ENCODE measurements at regions not wholly inside any gene's neighbourhood (a gene's known extent, or its start where the extent isn't known, plus 50 kb on each side); places are given as distances from the start of the nearest gene placed in this dataset.

GRCh38 chr2:95698146-95698545, 106.3 kb downstream of the TRIM43 start:
- TF ChIP-seq POLR2A (IDR thresholded peaks at IDR 0.05; ENCODE audit: low read depth, low read length) (no peak), CTCF (conservative IDR thresholded peaks at IDR 0.05; ENCODE audit: low read depth, low read length) (no peak), CEBPB (IDR thresholded peaks at IDR 0.05; ENCODE audit: low read depth, low read length) (no peak), USF2 (IDR thresholded peaks at IDR 0.05; ENCODE audit: low read depth, low read length) (no peak), RAD21 (IDR thresholded peaks at IDR 0.05; ENCODE audit: low read length) (no peak), RCOR1 (IDR thresholded peaks at IDR 0.05; ENCODE audit: insufficient replicate concordance, low read length) (no peak), RFX5 (IDR thresholded peaks at IDR 0.05; ENCODE audit: low read depth, low read length) (no peak), NFE2L2 (IDR thresholded peaks at IDR 0.05; ENCODE audit: low read depth, low read length) (no peak), FOS (IDR thresholded peaks at IDR 0.05; ENCODE audit: low read depth, low read length) (no peak), MAFK (IDR thresholded peaks at IDR 0.05; ENCODE audit: low read depth, low read length) (no peak), ELK1 (IDR thresholded peaks at IDR 0.05; ENCODE audit: borderline replicate concordance, low read depth, low read length) (no peak), SMC3 (IDR thresholded peaks at IDR 0.05; ENCODE audit: low read depth, low read length) (no peak)
